GM12878 (cell line): ENCODE measurements at regions not wholly inside any gene's neighbourhood (a gene's known extent, or its start where the extent isn't known, plus 50 kb on each side); places are given as distances from the start of the nearest gene placed in this dataset.

Experiments used
- EP300 ChIP-seq, 2 experiments: fragments of 150-350 bp in 1 of 2; IDR thresholded peaks; 2 replicates each; pipeline ENCODE4 v1.6.1; 2011 to 2012; ENCODE audit warnings: low read depth in 2 of 2, low read length in 2 of 2, borderline replicate concordance in 1 of 2, improper control_type of control experiment in 1 of 2, inconsistent platforms in 1 of 2; ENCODE audit not compliant: control insufficient read depth in 1 of 2
- EZH2 ChIP-seq: IDR thresholded peaks from 2 replicates; pipeline ENCODE4 v1.6.1; 2012; ENCODE audit warnings: low read depth, mild to moderate bottlenecking, control low read depth, inconsistent platforms, low read length, borderline replicate concordance; ENCODE audit not compliant: control insufficient read depth
- SREBF2 ChIP-seq: IDR thresholded peaks from 2 replicates; pipeline ENCODE4 v1.6.1; 2012; ENCODE audit warnings: mild to moderate bottlenecking, low read length
- TF ChIP-seq, protein P1 (sequence below), 3 experiments: IDR thresholded peaks in 2 of 3; conservative IDR thresholded peaks in 1 of 3; 2 replicates each; pipeline ENCODE4 v1.5.1; 2011; ENCODE audit warnings: low read depth in 3 of 3, low read length in 3 of 3, mild to moderate bottlenecking in 3 of 3, control low read depth in 2 of 3, moderate library complexity in 2 of 3, inconsistent platforms in 1 of 3, mixed read lengths in 1 of 3; ENCODE audit not compliant: control insufficient read depth in 2 of 3, insufficient read depth in 1 of 3; ENCODE audit errors: extremely low read depth in 1 of 3

GRCh38 chr1:60994369-60994768 lies 88.0 kb upstream of the NFIA start:
- TF ChIP-seq, protein P1, sequence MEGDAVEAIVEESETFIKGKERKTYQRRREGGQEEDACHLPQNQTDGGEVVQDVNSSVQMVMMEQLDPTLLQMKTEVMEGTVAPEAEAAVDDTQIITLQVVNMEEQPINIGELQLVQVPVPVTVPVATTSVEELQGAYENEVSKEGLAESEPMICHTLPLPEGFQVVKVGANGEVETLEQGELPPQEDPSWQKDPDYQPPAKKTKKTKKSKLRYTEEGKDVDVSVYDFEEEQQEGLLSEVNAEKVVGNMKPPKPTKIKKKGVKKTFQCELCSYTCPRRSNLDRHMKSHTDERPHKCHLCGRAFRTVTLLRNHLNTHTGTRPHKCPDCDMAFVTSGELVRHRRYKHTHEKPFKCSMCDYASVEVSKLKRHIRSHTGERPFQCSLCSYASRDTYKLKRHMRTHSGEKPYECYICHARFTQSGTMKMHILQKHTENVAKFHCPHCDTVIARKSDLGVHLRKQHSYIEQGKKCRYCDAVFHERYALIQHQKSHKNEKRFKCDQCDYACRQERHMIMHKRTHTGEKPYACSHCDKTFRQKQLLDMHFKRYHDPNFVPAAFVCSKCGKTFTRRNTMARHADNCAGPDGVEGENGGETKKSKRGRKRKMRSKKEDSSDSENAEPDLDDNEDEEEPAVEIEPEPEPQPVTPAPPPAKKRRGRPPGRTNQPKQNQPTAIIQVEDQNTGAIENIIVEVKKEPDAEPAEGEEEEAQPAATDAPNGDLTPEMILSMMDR (IDR thresholded peaks at IDR 0.05 in 2 of 3, conservative IDR thresholded peaks at IDR 0.05 in 1 of 3; ENCODE audit: control insufficient read depth in 2 of 3, extremely low read depth in 1 of 3, insufficient read depth in 1 of 3, low read depth in 3 of 3, low read length in 3 of 3): no peak
- TF ChIP-seq EP300 (IDR thresholded peaks at IDR 0.05; ENCODE audit: borderline replicate concordance in 1 of 2, control insufficient read depth in 1 of 2, low read depth in 2 of 2, low read length in 2 of 2): no peak
- TF ChIP-seq SREBF2: no peak
- no peak for TF ChIP-seq EZH2
